22Rv1 (cell line): ENCODE measurements at regions not wholly inside any gene's neighbourhood (a gene's known extent, or its start where the extent isn't known, plus 50 kb on each side); places are given as distances from the start of the nearest gene placed in this dataset.

Source experiments
- H3K27ac ChIP-seq: fragments of 450-650 bp; 2 replicates; pipeline ENCODE4 v1.5.1; 2017
- CTCF ChIP-seq: fragments of 450-650 bp; IDR thresholded peaks from 2 replicates; pipeline ENCODE4 v1.5.1; 2017; ENCODE audit warnings: mild to moderate bottlenecking
- ZFX ChIP-seq: fragments of 450-650 bp; IDR thresholded peaks from 2 replicates; pipeline ENCODE4 v1.6.1; 2017; ENCODE audit warnings: antibody characterized with exemption, borderline replicate concordance

- TF ChIP-seq ZFX (no peak), CTCF (no peak)
- no peak overlapping the region for H3K27ac ChIP-seq
Measured at GRCh38 chr2:42856891-42857632, 64.7 kb upstream of the HAAO start.

- H3K27ac ChIP-seq: no peak overlapping the region
- no peak for TF ChIP-seq ZFX
- TF ChIP-seq CTCF: no peak
Measured at GRCh38 chr2:42856106-42856860, 63.9 kb upstream of the HAAO start.

- TF ChIP-seq ZFX: no peak
- no peak for TF ChIP-seq CTCF
- no peak overlapping the region for H3K27ac ChIP-seq
Measured at GRCh38 chr2:42855221-42855970, 63.0 kb upstream of the HAAO start.

- TF ChIP-seq CTCF (no peak), ZFX (no peak)
- no peak overlapping the region for H3K27ac ChIP-seq
Measured at GRCh38 chr2:42854207-42854818, 61.9 kb upstream of the HAAO start.

- no peak for TF ChIP-seq CTCF
- no peak for TF ChIP-seq ZFX
Measured at GRCh38 chr2:42853549-42854206, 61.3 kb upstream of the HAAO start.

GRCh38 chr2:42852798-42853197 lies 60.4 kb upstream of the HAAO start:
- no peak for TF ChIP-seq ZFX

More at GRCh38 chr2:42853549-42854206, 61.3 kb upstream of the HAAO start:
- no peak overlapping the region for H3K27ac ChIP-seq

GRCh38 chr2:42851740-42852250 lies 59.4 kb upstream of the HAAO start:
- H3K27ac ChIP-seq: no peak overlapping the region
- no peak for TF ChIP-seq CTCF
- TF ChIP-seq ZFX: no peak

More at GRCh38 chr2:42852798-42853197, 60.4 kb upstream of the HAAO start:
- no peak overlapping the region for H3K27ac ChIP-seq
